ENCODE measurements at regions not wholly inside any gene's neighbourhood (a gene's known extent, or its start where the extent isn't known, plus 50 kb on each side); places are given as distances from the start of the nearest gene placed in this dataset.

DNA sequence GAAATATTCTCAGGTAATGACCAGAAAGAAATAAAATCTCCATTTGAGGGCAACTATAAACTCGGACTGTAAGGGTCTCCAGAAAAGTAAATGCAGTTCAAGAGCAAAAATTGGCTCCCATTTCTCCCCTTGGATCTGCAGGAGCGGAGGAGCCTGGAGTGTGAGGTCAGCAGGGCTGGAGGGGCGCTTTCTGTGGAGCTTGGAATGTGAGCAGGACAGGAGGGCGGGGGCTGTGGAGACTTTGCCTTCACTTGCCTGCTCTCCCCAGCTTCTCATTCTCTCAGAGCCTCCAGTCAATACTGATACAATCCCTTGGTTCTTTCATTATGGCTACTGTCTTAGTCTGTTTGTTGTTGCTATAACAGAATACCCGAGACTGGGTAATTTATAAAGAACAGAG lies 162.8 kb upstream of the ANKH start:
- TF ChIP-seq CTCF (IDR thresholded peaks at IDR 0.05) = no peak
- no peak for TF ChIP-seq POLR2A (IDR thresholded peaks at IDR 0.05)

All from uterus (tissue), 2 donors.